DND-41 (cell line): ENCODE measurements at regions not wholly inside any gene's neighbourhood (a gene's known extent, or its start where the extent isn't known, plus 50 kb on each side); places are given as distances from the start of the nearest gene placed in this dataset.

Experiments used
- ATAC-seq: fragments of 200-7000 bp; cut with Tn5 transposase; 3 replicates; pipeline ENCODE4 v1.9.1; 2021; ENCODE audit warnings: low read depth; ENCODE audit not compliant: insufficient read depth
- DNase-seq: peaks from one replicate; pipeline ENCODE4 v3.0.0-alpha.2; 2020
- H2AFZ ChIP-seq: 2 replicates; pipeline ENCODE4 v1.6.0; 2012; ENCODE audit warnings: low read depth, low read length
- H3K27ac ChIP-seq: 2 replicates; pipeline ENCODE4 v1.5.1; 2012; ENCODE audit warnings: low read length, inconsistent platforms
- H3K27me3 ChIP-seq: fragments of 200-600 bp; sonication (generic); 2 replicates; pipeline ENCODE4 v1.6.0; 2012; ENCODE audit warnings: low read length, mild to moderate bottlenecking, inconsistent platforms; ENCODE audit not compliant: insufficient read depth, poor library complexity
- H3K36me3 ChIP-seq: 2 replicates; pipeline ENCODE4 v1.5.1; 2012; ENCODE audit warnings: low read length, inconsistent platforms; ENCODE audit not compliant: insufficient read depth
- H3K4me1 ChIP-seq: 2 replicates; pipeline ENCODE4 v1.5.1; 2012; ENCODE audit warnings: mild to moderate bottlenecking, low read length; ENCODE audit not compliant: insufficient read depth
- H3K4me2 ChIP-seq: 2 replicates; pipeline ENCODE4 v1.6.0; 2012; ENCODE audit warnings: mild to moderate bottlenecking, moderate library complexity, low read length, inconsistent platforms; ENCODE audit not compliant: insufficient read depth
- H3K4me3 ChIP-seq, 2 experiments: fragments of 200-600 bp in 1 of 2; shearing (Covaris generic) in 1 of 2; 2 replicates each; pipeline ENCODE4 v1.5.1; 2012 to 2016; ENCODE audit warnings: inconsistent platforms in 2 of 2, low read length in 2 of 2, mild to moderate bottlenecking in 2 of 2, low read depth in 1 of 2, moderate library complexity in 1 of 2
- H3K79me2 ChIP-seq: 2 replicates; pipeline ENCODE4 v1.6.0; 2012; ENCODE audit warnings: low read length, inconsistent platforms; ENCODE audit not compliant: insufficient read depth
- H3K9ac ChIP-seq: 2 replicates; pipeline ENCODE4 v1.6.0; 2012; ENCODE audit warnings: low read depth, mild to moderate bottlenecking, inconsistent platforms, low read length, moderate library complexity
- H3K9me3 ChIP-seq: 2 replicates; pipeline ENCODE4 v1.5.1; 2012; ENCODE audit warnings: low read length, moderate library complexity, mild to moderate bottlenecking, inconsistent platforms; ENCODE audit not compliant: insufficient read depth, severe bottlenecking
- H4K20me1 ChIP-seq: 2 replicates; pipeline ENCODE4 v1.6.0; 2012; ENCODE audit warnings: low read length; ENCODE audit not compliant: insufficient read depth
- CTCF ChIP-seq: IDR thresholded peaks from 2 replicates; pipeline ENCODE4 v1.5.1; 2012; ENCODE audit warnings: borderline replicate concordance, low read length, moderate library complexity, mild to moderate bottlenecking; ENCODE audit not compliant: poor library complexity, severe bottlenecking; ENCODE audit errors: extremely low read depth
- EZH2 ChIP-seq: IDR thresholded peaks from 3 replicates; pipeline ENCODE4 v1.6.1; 2012; ENCODE audit warnings: borderline replicate concordance, low read depth, mild to moderate bottlenecking, moderate library complexity, low read length, inconsistent platforms; ENCODE audit not compliant: severe bottlenecking

- H4K20me1 ChIP-seq: no peaks in the 10 kb centered on the region
- H3K9me3 ChIP-seq: no peaks in the 10 kb centered on the region
- no peak overlapping the region for H3K27ac ChIP-seq
- no peaks in the 10 kb centered on the region for H3K4me1 ChIP-seq
- H2AFZ ChIP-seq: no peak overlapping the region
- H3K36me3 ChIP-seq: no peaks in the 10 kb centered on the region
- H3K9ac ChIP-seq: no peak overlapping the region
- H3K27me3 ChIP-seq: no peaks in the 10 kb centered on the region
- no peak overlapping the region for H3K4me2 ChIP-seq
- no peak for TF ChIP-seq EZH2
- ATAC-seq: no peak
- no peak overlapping the region for H3K4me3 ChIP-seq
- no peaks in the 10 kb centered on the region for H3K79me2 ChIP-seq
- no peak for DNase-seq
Observed at GRCh38 chr5:51566953-51567352, 183.7 kb downstream of the ISL1 start.

GRCh38 chr5:51567636-51568035 is 184.4 kb downstream of the ISL1 start:
- no peak overlapping the region for H3K4me3 ChIP-seq
- no peaks in the 10 kb centered on the region for H3K79me2 ChIP-seq
- H3K36me3 ChIP-seq: no peaks in the 10 kb centered on the region
- no peak overlapping the region for H3K9ac ChIP-seq
- ATAC-seq: no peak
- H4K20me1 ChIP-seq: no peaks in the 10 kb centered on the region
- DNase-seq: no peak
- no peaks in the 10 kb centered on the region for H3K9me3 ChIP-seq
- H3K27ac ChIP-seq: no peak overlapping the region
- H3K4me2 ChIP-seq: no peak overlapping the region
- no peaks in the 10 kb centered on the region for H3K27me3 ChIP-seq
- no peaks in the 10 kb centered on the region for H3K4me1 ChIP-seq
- TF ChIP-seq EZH2 (no peak), CTCF (no peak)
- no peak overlapping the region for H2AFZ ChIP-seq

DNA sequence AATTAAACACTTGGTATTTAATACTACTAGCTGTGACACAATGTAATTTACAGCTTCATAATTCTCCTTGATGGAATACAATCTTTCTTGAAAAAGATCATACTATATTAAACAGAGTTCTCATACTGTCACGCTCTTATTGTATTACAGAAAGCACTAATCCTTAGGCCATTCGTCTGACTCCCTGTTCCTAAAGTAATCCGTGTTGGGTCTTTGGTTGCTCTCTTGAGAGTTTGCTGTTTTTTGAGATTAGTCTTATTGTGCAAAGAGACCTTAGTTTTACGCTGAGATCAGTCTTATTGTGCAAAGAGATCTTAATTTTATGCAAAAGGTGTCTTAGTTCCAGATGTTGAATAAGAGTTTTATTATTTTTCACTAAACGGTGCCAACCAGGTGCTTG is 190.6 kb downstream of the ISL1 start:
- no peaks in the 10 kb centered on the region for H4K20me1 ChIP-seq
- no peak overlapping the region for H3K4me3 ChIP-seq
- no peaks in the 10 kb centered on the region for H3K9me3 ChIP-seq
- DNase-seq: no peak
- H3K4me2 ChIP-seq: no peak overlapping the region
- TF ChIP-seq EZH2 (no peak), CTCF (no peak)
- H3K27ac ChIP-seq: no peak overlapping the region
- no peaks in the 10 kb centered on the region for H3K4me1 ChIP-seq
- no peak overlapping the region for H2AFZ ChIP-seq
- H3K9ac ChIP-seq: no peak overlapping the region
- no peak for ATAC-seq
- no peaks in the 10 kb centered on the region for H3K27me3 ChIP-seq
- no peaks in the 10 kb centered on the region for H3K36me3 ChIP-seq
- H3K79me2 ChIP-seq: no peaks in the 10 kb centered on the region

GRCh38 chr5:51582871-51583394 is 199.7 kb downstream of the ISL1 start:
- DNase-seq (no peak), ATAC-seq (no peak)
- Histone ChIP-seq H3K36me3 (no peaks in the 10 kb centered on the region), H2AFZ (no peak overlapping the region), H3K27me3 (no peaks in the 10 kb centered on the region), H3K4me2 (no peak overlapping the region), H3K27ac (no peak overlapping the region), H3K9me3 (no peaks in the 10 kb centered on the region), H3K4me3 (no peak overlapping the region), H3K79me2 (no peaks in the 10 kb centered on the region), H3K4me1 (no peaks in the 10 kb centered on the region), H4K20me1 (no peaks in the 10 kb centered on the region), H3K9ac (no peak overlapping the region)
- TF ChIP-seq EZH2 (no peak), CTCF (no peak)
